GM19372 (cell line): ENCODE measurements at regions not wholly inside any gene's neighbourhood (a gene's known extent, or its start where the extent isn't known, plus 50 kb on each side); places are given as distances from the start of the nearest gene placed in this dataset.
"Not testable (repeated sequence)": the region's sequence is repeated elsewhere in the genome, so short reads cannot be mapped to it uniquely, and the experiment has no call there.

Experiments used
- ATAC-seq: cut with Tn5 transposase; IDR thresholded peaks from one replicate; pipeline ENCODE4 v1.9.1; 2021; ENCODE audit warnings: mild to moderate bottlenecking, low read depth, moderate library complexity; ENCODE audit not compliant: unreplicated experiment

- no peak for ATAC-seq
Observed at GRCh38 chrX:46036508-46036907, 508.7 kb downstream of the ZNF674 start.

DNA sequence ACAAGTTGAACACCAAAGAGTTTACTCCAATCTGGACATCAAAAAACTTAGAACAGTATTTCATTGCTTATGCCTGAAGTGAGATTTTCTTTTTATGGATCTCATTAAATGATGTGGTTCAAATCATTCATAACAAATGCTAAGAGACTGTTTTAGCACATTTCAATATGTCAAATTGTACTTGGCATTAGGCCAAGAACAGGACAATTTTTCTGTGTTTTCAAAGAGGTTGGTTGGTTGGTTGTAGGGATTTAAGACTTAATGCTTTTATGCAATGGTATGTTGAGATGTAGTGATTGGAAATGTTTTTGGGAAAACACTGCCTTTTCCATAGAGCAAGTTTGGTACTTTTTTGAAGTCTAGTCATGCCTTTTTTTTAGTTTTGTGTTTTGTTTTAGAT is 510.4 kb downstream of the ZNF674 start:
- no peak for ATAC-seq

GRCh38 chrX:46029777-46030176 is 515.4 kb downstream of the ZNF674 start:
- ATAC-seq, result no peak

- no peak for ATAC-seq
Observed at GRCh38 chrX:46016296-46016695, 528.9 kb downstream of the ZNF674 start.

- no peak for ATAC-seq
Observed at GRCh38 chrX:46015653-46016052, 529.6 kb downstream of the ZNF674 start.

DNA sequence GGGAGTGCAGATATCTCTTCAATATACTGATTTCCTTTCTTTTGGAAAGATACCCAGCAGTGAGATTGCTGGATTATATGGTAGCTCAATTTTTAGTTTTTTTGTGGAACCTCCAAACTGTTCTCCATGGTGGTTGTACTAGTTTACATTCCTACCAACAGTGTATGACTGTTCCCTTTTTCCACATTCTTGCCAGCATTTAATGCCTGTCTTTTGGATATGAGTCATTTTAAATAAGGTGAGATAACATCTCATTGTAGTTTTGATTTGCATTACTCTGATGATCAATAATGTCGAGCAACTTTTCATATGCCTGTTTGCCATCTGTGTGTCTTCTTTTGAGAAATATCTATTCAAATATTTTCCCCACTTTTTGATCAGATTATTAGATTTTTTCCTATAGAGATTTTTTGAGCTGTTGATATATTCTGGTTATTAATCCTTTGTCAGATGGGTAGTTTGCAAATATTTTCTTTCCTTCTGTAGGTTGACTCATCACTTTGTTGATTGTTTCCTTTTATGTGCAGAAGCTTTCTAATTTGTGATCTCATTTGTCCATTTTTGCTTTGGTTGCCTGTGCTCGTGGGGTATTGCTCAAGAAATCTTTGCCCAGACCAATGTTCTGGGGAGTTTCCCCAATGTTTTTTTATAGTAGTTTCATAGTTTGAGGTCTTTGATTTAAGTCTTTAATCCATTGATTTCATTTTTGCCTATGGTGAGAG is 552.7 kb downstream of the ZNF674 start:
- no peak for ATAC-seq

DNA sequence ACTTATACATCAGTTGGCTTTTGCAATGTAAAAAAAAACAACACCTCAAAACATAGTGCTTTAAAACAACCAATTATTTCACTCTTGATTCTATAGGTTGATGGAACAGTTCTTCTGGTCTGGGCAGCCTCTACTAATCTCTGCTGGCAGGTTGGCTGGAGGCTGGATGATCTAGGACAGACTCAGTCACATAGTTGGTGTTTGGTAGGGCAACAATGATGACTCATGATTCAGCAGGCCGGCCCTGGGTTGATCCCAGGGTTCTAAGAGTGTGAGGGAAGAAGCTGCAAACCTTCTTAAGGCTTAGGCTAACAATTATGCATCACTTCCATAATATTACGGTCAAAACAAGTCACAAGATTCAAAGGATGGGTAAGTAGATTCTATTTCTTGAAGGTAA is 558.2 kb downstream of the ZNF674 start:
- no peak for ATAC-seq

GRCh38 chrX:45986081-45986480 is 559.1 kb downstream of the ZNF674 start:
- ATAC-seq, result no peak

DNA sequence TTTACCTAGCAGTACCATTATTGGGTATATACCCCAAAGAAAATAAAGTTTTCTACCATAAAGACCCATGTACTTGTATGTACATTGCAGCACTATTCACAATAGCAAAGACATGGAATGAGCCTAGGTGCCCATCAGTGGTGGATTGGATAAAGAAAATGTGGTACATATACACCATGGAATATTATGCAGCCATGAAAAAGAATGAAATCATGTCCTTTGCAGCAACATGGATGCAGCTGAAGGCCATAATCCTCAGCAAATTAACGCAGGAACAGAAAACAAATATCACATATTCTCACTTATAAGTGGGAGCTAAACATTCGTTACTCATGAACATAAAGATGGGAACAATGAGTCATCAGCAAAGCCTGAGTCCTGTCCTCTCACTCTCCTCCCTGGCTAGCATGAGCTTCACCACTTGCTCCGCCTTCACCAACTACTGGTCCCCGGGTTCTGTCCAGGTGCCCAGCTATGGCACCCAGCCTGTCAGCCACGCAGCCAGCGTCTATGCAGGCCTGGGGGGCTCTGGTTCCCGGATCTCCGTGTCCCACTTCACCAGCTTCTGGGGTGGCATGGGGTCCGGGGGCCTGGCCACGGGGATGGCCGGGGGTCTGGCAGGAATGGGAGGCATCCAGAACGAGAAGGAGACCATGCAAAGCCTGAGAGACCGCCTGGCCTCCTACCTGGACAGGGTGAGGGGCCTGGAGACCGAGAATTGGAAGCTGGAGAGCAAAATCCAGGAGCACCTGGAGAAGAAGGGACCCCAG is 562.1 kb downstream of the ZNF674 start:
- ATAC-seq, result not testable (repeated sequence)

GRCh38 chrX:45980726-45981125 is 564.5 kb downstream of the ZNF674 start:
- ATAC-seq, result no peak

DNA sequence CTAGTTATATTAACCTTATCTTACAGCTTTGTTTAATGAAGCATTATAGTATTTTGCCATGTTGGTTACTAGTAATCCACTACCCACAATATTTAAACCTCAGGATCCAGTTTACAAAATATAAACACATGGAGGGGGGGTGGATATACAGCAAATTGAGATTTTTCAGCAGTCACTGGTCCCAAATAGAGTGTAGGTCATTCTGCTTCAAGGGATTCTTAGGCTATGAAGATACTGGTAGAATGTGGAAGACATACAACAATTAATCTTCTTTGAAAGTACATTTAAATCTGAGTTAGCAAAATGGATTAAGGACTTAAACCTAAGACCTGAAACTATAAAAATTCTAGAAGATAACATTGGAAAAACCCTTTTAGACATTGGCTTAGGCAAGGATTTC is 569.6 kb downstream of the ZNF674 start:
- ATAC-seq, result no peak

GRCh38 chrX:45972636-45973035 is 572.6 kb downstream of the ZNF674 start:
- no peak for ATAC-seq

DNA sequence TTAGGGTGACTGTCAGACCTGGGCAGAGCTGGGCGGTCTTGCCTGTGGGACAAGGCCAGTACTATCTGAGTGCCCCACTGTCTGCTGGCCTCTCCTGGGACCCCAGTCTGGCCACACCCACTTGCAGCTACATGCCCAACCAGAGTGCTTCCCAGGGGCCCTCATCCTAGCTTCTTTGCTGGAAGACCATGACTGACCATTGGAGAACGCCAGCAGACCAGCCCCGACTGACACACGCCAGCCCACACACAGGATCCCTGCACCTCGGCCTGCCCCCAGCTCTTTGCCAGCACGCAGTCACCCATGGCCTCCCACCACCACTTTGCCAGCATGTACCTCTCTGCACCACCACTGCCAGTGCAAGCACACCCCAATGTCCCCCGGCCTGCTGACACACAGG is 585.7 kb downstream of the ZNF674 start:
- no peak for ATAC-seq

DNA sequence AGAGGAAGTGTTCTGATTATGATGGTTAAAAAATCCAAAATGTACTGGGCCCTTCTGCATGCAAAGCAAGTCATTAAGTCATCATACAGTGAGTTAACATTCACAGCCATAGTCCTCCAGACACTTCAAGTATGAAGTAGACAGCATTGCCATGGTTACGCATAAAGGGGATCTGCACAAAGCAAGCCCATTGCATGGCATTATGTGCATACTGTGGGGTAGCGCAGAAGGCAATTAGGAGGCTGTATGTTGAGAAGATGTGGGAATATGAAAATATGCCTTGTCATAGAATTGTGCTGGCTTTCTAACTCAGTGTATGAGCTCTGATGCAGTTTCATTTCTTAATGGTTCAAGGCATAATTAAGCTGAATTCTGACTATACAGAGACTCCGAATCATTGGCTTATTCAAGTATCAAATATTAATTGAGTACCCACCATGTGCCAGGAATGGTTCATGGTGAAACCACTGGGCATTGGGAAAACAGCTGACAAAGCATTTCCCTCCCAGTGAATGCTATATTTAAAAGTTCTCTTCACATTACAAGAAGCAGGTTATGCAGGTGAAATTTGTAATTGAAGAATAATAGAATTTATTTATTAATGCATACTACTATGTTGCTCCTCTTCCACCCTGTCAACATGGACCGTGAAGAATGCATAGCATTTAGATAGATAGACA is 588.9 kb downstream of the ZNF674 start:
- no peak for ATAC-seq

DNA sequence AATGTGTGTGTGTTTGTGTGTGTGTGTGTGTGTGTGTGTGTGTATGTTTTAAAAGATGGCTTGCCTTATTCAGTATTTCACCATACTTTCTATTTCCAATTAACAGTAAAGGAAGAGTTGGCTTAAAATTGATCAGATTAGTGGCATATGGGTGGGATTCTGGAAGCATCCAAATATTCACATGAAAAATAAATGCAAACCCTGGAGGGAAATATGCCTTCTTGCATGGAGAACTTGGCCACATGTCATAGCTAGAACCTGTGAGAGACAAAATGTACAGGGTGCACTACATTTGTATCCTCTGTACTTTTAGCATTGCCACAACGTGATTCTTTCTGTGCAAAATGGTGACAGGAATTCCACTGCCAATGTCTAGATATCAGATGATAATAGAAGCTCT is 589.6 kb downstream of the ZNF674 start:
- ATAC-seq, result no peak

- no peak for ATAC-seq
Observed at GRCh38 chrX:45954026-45954425, 591.2 kb downstream of the ZNF674 start.

DNA sequence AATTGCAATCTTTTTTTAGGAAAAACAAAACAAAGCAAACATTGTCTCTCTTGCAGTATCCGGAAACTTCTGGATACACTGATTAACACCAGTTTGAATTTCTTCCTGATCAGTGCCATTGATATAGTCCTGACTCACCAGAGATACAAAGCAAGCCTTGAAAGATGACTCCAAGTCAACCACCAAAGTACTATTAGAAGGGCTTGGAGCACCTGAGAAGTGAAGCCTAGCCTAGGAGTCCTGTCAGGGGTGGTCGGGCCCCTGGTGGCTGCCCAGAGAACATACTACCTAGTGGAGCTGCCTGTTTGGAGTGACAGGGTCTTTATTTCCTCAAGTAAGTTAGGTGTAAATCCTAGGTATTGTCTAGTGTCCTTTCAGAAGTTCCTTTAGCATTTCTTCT is 593.2 kb downstream of the ZNF674 start:
- ATAC-seq, result no peak

DNA sequence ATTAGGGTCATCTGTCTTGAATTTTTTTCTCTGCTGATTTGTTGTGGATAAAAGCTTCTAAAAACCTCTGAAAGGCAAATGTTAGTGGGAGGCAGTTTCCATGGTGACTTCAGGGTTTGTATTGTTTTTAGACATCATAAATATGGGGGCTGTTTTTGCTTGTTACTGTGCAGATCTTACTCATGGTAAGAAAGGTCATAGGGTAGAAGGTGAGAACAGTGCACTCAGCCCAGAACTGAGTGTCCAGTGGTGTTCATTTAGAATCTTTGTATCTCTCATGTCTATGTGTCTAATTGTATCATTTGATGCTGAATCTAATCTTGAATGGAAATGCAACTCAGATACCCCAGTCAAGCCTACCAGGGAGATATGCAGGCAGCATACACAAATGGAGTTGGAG is 609.8 kb downstream of the ZNF674 start:
- ATAC-seq, result no peak

- no peak for ATAC-seq
Observed at GRCh38 chrX:45912316-45912715, 632.9 kb downstream of the ZNF674 start.

DNA sequence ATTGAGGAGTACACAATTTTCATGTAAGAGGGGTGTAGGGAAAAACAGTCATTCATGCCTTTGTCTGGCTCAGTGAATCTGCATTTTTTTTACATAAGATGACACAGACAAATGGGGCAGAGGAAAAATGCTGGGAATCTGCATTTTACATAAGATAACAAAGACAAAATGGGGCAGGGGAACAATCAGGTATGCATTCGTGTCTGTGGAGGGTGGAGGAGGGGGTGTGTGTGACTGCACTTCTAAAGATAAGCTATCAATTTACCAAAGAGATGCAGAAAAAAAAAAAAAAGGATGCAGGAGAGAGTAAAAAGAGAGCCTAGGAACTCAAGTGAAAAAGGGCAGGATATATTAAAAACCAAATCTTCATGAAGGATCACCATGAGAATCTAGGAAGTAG is 637.4 kb downstream of the ZNF674 start:
- ATAC-seq, result no peak

DNA sequence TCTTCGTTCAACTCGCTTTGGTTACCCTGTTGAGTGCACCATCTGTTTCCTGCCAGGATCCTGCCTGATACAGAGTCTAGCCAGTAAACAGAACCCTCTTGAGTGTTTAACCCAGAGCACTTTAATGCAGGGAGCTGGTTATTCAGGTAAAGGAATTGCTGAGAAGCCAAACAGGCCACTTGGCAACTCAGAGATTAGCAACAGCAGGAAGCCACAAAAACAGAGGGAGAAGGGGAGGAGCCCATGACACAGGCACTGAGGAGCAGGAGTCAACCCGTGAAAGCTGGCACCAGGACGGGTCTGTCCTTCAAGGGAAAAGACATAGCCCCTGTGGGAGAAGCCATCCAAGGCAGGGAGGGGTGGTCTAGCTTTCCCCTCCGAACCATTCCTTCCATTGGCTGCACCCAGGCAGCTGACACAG is 641.4 kb downstream of the ZNF674 start:
- no peak for ATAC-seq
